Activated B cell treated with CpG ODN at 0.5 μM for 24 hours (primary cell): ENCODE measurements at regions not wholly inside any gene's neighbourhood (a gene's known extent, or its start where the extent isn't known, plus 50 kb on each side); places are given as distances from the start of the nearest gene placed in this dataset.
"Not testable (repeated sequence)": the region's sequence is repeated elsewhere in the genome, so short reads cannot be mapped to it uniquely, and the experiment has no call there.

Source experiments
- ATAC-seq: fragments of 200-7000 bp; cut with Tn5 transposase; one replicate; pipeline ENCODE4 v1.10.0; 2021; ENCODE audit warnings: low read depth, mild to moderate bottlenecking, moderate library complexity
- CTCF ChIA-PET: fragments of 350-600 bp; sonication (Branson Sonifier 250); formaldehyde crosslinking; loops from one replicate; lab custom pipeline; 2021; ENCODE audit warnings: antibody characterized with exemption; lab: Charles Lee
- POLR2A ChIA-PET: fragments of 350-600 bp; sonication (Branson Sonifier 250); formaldehyde crosslinking; loops from one replicate; lab custom pipeline; 2021; ENCODE audit warnings: antibody characterized with exemption; lab: Charles Lee
- DNase-seq: peaks from one replicate; pipeline ENCODE4 v3.0.0; 2022
- H3K27ac Mint-ChIP-seq: one replicate; pipeline ENCODE4 v1.8.0; 2020; ENCODE audit warnings: mixed read lengths
- H3K27me3 Mint-ChIP-seq: one replicate; pipeline ENCODE4 v1.8.0; 2021; ENCODE audit warnings: mixed read lengths
- H3K36me3 Mint-ChIP-seq: one replicate; pipeline ENCODE4 v1.8.0; 2021; ENCODE audit warnings: low read depth, mixed read lengths
- H3K4me1 Mint-ChIP-seq: one replicate; pipeline ENCODE4 v1.8.0; 2021; ENCODE audit warnings: mixed read lengths
- H3K4me3 Mint-ChIP-seq: one replicate; pipeline ENCODE4 v1.8.0; 2020; ENCODE audit warnings: mild to moderate bottlenecking, mixed read lengths
- H3K9me3 Mint-ChIP-seq: one replicate; pipeline ENCODE4 v1.8.0; 2020; ENCODE audit warnings: mixed read lengths
- CTCF ChIP-seq: fragments of 200-600 bp; IDR thresholded peaks from one replicate; pipeline ENCODE4 v1.8.0; 2022; ENCODE audit warnings: antibody characterized with exemption, mild to moderate bottlenecking
- intact Hi-C: fragments of 100-400 bp; cut with micrococcal nuclease; formaldehyde crosslinking; loops from one replicate; pipeline ENCODE4 v1.15.1; 2024

- Mint-ChIP-seq H3K4me1 (no peaks in the 10 kb centered on the region), H3K27me3 (no peaks in the 10 kb centered on the region), H3K4me3 (no peak overlapping the region), H3K36me3 (no peaks in the 10 kb centered on the region), H3K27ac (no peak overlapping the region), H3K9me3 (peaks cover 14% of the 10 kb centered on the region)
- ChIA-PET CTCF (no interaction called here), POLR2A (no interaction called here)
- DNase-seq: no peak
- no peak for TF ChIP-seq CTCF
- ATAC-seq: no peak
- intact Hi-C loops: no loop called here
Observed at GRCh38 chr19:30936276-30936675, 413.0 kb downstream of the TSHZ3 start.

GRCh38 chr19:30935146-30935545 lies 414.1 kb downstream of the TSHZ3 start:
- no peak for DNase-seq
- H3K27ac Mint-ChIP-seq: no peak overlapping the region
- H3K36me3 Mint-ChIP-seq: no peaks in the 10 kb centered on the region
- ChIA-PET CTCF (no interaction called here), POLR2A (no interaction called here)
- H3K4me1 Mint-ChIP-seq: no peaks in the 10 kb centered on the region
- TF ChIP-seq CTCF: no peak
- intact Hi-C loops: no loop called here
- no peak overlapping the region for H3K4me3 Mint-ChIP-seq
- no peak for ATAC-seq
- H3K27me3 Mint-ChIP-seq: no peaks in the 10 kb centered on the region
- peaks cover 12% of the 10 kb centered on the region for H3K9me3 Mint-ChIP-seq

GRCh38 chr19:30933454-30933853 lies 415.8 kb downstream of the TSHZ3 start:
- ATAC-seq, H3K4me1 Mint-ChIP-seq, H3K9me3 Mint-ChIP-seq, H3K27ac Mint-ChIP-seq, H3K4me3 Mint-ChIP-seq, H3K27me3 Mint-ChIP-seq, intact Hi-C loops, CTCF ChIA-PET, H3K36me3 Mint-ChIP-seq, POLR2A ChIA-PET, DNase-seq: not testable (repeated sequence)

GRCh38 chr19:30932854-30933253 lies 416.4 kb downstream of the TSHZ3 start:
- intact Hi-C loops: no loop called here
- H3K9me3 Mint-ChIP-seq: peaks cover 11% of the 10 kb centered on the region
- no peaks in the 10 kb centered on the region for H3K36me3 Mint-ChIP-seq
- H3K4me1 Mint-ChIP-seq: no peaks in the 10 kb centered on the region
- no peak for ATAC-seq
- ChIA-PET CTCF (no interaction called here), POLR2A (no interaction called here)
- DNase-seq: no peak
- no peaks in the 10 kb centered on the region for H3K27me3 Mint-ChIP-seq
- H3K27ac Mint-ChIP-seq: no peak overlapping the region
- no peak overlapping the region for H3K4me3 Mint-ChIP-seq
- TF ChIP-seq CTCF: no peak

GRCh38 chr19:30930941-30931706 lies 418.1 kb downstream of the TSHZ3 start:
- CTCF ChIA-PET: no interaction called here
- no peak for ATAC-seq
- POLR2A ChIA-PET: no interaction called here
- H3K4me3 Mint-ChIP-seq: no peak overlapping the region
- intact Hi-C loops: no loop called here
- H3K27me3 Mint-ChIP-seq: no peaks in the 10 kb centered on the region
- no peak overlapping the region for H3K27ac Mint-ChIP-seq
- peaks cover 10% of the 10 kb centered on the region for H3K9me3 Mint-ChIP-seq
- no peaks in the 10 kb centered on the region for H3K4me1 Mint-ChIP-seq
- no peaks in the 10 kb centered on the region for H3K36me3 Mint-ChIP-seq
- no peak for TF ChIP-seq CTCF
- DNase-seq: no peak

GRCh38 chr19:30927705-30928104 lies 421.5 kb downstream of the TSHZ3 start:
- Mint-ChIP-seq H3K36me3 (no peaks in the 10 kb centered on the region), H3K4me3 (no peak overlapping the region), H3K27ac (no peak overlapping the region), H3K27me3 (no peaks in the 10 kb centered on the region), H3K4me1 (no peaks in the 10 kb centered on the region), H3K9me3 (peaks cover 8% of the 10 kb centered on the region)
- POLR2A ChIA-PET: no interaction called here
- CTCF ChIA-PET: no interaction called here
- DNase-seq (no peak), ATAC-seq (no peak)
- TF ChIP-seq CTCF: no peak
- intact Hi-C loops: no loop called here
